GM19324 (cell line): ENCODE measurements at regions not wholly inside any gene's neighbourhood (a gene's known extent, or its start where the extent isn't known, plus 50 kb on each side); places are given as distances from the start of the nearest gene placed in this dataset.
"Not testable (repeated sequence)": the region's sequence is repeated elsewhere in the genome, so short reads cannot be mapped to it uniquely, and the experiment has no call there.

Source experiments
- ATAC-seq: cut with Tn5 transposase; IDR thresholded peaks from one replicate; pipeline ENCODE4 v1.9.1; 2021; ENCODE audit warnings: mild to moderate bottlenecking, moderate library complexity; ENCODE audit not compliant: unreplicated experiment, low FRiP score

DNA sequence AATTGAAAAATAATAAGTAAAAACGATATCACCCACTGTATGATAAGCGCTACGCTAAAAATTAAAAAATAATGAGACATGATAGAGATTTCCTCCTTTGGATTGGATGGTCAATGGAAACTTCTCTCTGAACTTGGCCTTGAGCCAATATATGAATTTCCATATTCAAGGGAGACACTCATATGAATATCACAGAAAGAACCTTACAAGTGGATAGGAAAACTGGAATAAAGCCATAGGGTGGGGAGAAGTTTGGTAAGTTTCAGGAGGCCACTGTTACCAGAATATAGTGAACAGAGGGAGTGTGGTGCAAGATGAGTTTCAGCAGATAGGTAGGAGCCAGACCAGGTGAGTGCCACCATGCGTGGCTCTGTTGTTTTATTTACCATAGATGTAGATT, 147.2 kb downstream of the SEM1 start:
- ATAC-seq, result no peak

DNA sequence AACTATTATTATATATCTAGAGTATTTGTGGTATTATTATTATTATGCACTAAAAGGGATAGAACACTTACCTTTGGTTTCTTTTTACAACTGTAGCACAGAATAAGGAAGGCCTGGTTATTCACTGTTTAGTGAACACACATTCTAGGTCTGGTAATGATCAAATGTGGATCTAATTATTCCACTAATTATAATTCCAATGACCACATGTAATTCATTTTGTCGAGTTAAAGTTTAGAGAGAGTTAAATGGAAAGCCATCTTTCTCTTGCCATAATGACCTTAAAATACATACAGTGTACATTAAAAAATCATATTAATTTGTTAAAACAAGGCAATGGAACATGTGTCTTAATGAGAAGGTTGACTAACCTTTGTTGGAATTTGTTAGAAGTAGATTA, 147.8 kb downstream of the SEM1 start:
- no peak for ATAC-seq

- ATAC-seq, result no peak
Measured at GRCh38 chr7:96558530-96558929, 151.1 kb downstream of the SEM1 start.

- no peak for ATAC-seq
Measured at GRCh38 chr7:96558093-96558492, 151.6 kb downstream of the SEM1 start.

GRCh38 chr7:96557598-96557997, 152.0 kb downstream of the SEM1 start:
- ATAC-seq, result not testable (repeated sequence)

- ATAC-seq, result no peak
Measured at GRCh38 chr7:96548664-96549063, 161.0 kb downstream of the SEM1 start.

GRCh38 chr7:96547371-96547811, 162.3 kb downstream of the SEM1 start:
- ATAC-seq, result no peak

DNA sequence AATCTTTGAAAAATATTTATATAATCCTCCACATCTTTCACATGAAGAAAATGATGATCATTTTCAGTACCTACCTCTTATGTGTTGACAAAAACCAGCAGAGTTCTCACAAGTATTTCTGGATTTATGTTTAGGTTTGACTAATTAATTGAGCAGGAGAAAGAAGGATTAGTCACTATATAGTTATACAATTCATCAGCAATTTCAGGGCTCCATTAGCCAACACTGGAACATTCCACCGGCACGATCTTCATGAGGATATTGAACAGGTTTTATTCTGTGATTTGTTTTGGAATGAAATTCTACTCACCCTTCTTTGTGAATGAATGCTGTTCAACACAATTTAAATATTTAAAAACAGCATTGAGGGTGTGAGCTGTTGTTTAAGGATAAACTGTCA, 163.2 kb downstream of the SEM1 start:
- ATAC-seq, result no peak

DNA sequence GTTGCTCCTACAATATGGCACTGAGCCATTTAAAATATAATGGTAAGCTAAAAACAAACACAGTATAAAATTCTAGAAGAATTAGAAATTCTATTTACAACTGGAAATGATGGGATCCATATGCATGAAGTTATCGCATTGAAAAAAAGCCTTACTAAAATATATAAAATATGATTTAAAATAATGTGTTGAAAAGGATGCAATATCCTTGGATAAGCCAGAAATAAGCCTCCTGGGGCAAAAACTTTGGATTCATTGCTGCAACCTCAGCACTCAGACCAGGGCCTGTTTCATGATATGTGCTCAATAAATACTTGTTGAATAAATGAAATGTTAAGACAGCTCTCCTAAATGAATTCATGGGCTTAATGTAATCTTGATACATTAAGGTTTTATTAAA, 170.2 kb downstream of the SEM1 start:
- no peak for ATAC-seq

DNA sequence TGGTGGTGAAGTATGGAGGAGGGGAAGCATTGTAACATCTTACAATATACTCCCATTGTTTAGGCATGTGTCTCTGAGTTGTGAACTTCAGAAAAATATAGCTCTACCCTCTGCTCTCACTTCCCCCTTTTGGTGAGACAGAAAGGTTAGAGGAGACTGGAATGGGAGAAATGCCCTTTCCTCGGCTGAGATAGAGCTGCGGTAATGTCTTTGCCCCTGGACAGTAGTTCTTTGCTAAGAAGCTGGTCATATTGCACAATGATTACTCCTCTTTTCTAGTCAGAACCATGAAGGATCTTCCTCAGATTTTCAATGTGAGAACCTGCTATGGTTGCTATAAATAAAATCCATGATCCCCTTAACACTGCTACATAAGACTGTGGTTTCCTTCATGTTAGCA, 171.0 kb downstream of the SEM1 start:
- ATAC-seq, result no peak

DNA sequence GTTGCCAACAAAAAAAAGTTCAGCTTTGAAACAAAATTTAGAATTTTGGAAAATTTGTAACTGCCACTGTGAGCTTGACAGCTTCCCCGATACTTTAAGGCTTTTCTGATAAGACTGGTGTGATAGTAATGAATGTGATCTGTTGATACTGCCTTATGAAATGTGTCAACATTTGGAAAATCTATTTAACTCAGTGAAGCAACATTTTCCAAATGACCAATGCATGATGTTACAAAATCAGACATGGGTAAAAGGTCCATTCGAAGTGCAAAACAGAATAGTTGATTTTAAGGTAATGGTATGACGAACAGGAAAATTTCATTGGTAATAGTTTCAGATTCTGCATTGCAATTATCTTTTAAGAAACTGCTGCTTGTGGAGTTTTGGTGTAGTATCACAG, 175.4 kb downstream of the SEM1 start:
- no peak for ATAC-seq

DNA sequence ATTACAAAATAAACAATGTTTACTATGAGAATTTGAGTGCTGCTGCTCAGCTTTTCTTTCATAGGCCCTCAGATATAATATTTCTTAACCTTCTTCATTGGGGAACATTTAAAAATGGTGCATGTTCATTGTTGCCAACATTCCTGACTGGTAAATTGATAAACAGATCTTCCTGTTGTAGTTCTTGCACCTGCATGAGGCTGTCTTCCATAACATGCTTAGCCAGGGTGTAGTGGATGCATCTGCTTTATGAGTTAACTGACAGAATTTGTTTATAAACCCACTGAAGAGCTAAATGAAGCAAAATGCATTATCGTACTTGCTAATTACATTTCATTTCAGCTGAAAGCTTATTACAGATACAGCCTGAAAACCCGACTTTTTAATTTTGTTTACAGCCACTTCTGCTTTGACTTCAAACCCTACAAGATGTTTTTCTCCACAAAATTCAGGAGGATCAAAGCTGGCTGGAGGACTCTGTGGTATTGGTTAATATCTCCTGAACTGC, 177.2 kb downstream of the SEM1 start:
- no peak for ATAC-seq

- ATAC-seq, result no peak
Measured at GRCh38 chr7:96531331-96531730, 178.3 kb downstream of the SEM1 start.

DNA sequence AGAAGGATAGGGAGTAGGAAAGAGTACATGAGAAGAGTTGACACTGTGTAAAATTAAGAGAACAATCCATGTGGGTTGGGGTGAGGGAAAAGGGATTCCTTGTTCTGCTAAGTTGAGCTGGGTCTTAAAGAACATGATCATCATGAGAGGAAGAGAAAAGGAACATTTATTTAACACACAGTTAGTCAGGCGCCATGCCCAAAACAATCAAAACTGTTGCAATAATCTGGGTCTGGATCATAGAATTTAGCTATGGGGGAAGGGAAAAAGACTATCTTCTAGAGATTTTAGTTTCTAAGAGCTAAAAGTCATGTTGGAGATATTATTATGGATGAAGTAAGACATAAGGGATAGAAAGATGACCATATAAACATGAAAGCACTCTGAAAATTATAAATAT, 178.9 kb downstream of the SEM1 start:
- no peak for ATAC-seq

GRCh38 chr7:96527133-96527827, 182.4 kb downstream of the SEM1 start:
- ATAC-seq, result no peak

- ATAC-seq, result no peak
Measured at GRCh38 chr7:96526496-96526895, 183.2 kb downstream of the SEM1 start.

GRCh38 chr7:96521068-96521894, 188.4 kb downstream of the SEM1 start:
- ATAC-seq, result no peak

DNA sequence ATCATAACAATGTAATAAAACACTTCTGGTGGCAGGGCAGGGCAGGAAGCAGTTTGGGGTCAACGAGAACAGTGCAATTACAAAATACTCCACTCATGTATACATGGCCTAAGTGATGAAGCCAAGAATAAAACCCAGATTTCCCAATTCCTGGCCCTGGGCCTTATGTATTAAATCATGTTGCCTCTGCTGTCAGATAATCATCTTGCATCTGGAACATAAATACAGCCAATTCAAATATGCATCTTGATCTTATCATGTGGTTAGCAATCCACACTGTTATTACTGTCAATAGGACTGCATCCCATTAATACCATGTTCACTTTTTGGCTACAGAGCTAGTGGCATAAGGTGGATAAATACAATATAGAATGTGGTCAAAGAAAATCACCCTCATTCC, 186.5 kb upstream of the SLC25A13 start:
- no peak for ATAC-seq

DNA sequence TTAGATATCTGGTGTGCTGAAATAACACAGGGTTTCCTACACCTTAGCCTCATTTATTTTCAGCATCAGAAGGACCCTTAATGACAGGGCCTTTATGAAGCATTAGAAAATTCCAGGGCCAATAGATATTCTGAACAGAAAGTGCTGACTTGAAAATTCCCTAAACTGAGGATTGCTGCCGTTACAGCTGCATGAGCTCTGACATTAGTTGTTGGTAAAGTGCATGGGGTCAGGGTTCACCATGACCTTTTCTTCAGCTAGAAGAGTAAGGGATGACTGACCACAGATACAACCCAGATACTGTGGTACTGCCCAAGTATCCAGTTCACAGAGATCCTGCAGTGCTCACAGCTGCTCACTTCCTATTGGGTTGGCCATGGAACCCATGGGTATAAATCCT, 181.7 kb upstream of the SLC25A13 start:
- no peak for ATAC-seq

- no peak for ATAC-seq
Measured at GRCh38 chr7:96501318-96501717, 179.4 kb upstream of the SLC25A13 start.

DNA sequence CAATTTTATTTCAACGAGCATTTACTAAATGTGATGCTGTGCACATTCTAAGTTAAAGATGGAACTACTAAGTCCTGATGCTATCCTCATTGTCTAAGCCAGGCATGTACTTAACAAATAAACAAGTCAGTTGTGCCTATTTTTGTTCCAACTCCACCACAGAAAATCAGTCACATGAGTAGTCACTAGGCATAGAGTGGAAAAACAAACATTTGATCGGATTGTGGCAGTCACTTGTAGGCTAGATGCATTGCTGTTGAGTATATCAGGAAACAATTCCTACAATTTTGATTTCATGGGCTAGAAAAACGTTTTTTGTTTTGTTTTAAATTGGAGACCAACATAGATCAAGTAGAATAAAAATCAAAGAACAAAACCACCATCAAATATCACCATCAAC, 177.6 kb upstream of the SLC25A13 start:
- no peak for ATAC-seq

GRCh38 chr7:96497567-96497966, 175.7 kb upstream of the SLC25A13 start:
- no peak for ATAC-seq
